WTC11 (cell line): ENCODE measurements at regions not wholly inside any gene's neighbourhood (a gene's known extent, or its start where the extent isn't known, plus 50 kb on each side); places are given as distances from the start of the nearest gene placed in this dataset.

Experiments
- ATF1 ChIP-seq: sonication (generic); formaldehyde crosslinking; IDR thresholded peaks from 2 replicates; pipeline ENCODE4 v1.8.1; 2023; ENCODE audit warnings: mild to moderate bottlenecking, moderate library complexity, missing genetic modification reagents
- ESRRA ChIP-seq: sonication (generic); formaldehyde crosslinking; IDR thresholded peaks from 2 replicates; pipeline ENCODE4 v1.8.1; 2022; ENCODE audit warnings: mild to moderate bottlenecking, missing genetic modification reagents, borderline replicate concordance
- NFATC4 ChIP-seq: fragments of 250-450 bp; sonication (Bioruptor Pico); IDR thresholded peaks from 2 replicates; pipeline ENCODE4 v1.9.0; 2021; ENCODE audit warnings: mild to moderate bottlenecking
- TEAD1 ChIP-seq: sonication (generic); formaldehyde crosslinking; IDR thresholded peaks from 2 replicates; pipeline ENCODE4 v1.8.0; 2022; ENCODE audit warnings: mild to moderate bottlenecking, missing genetic modification reagents
- TF ChIP-seq, protein P1 (sequence below): fragments of 200-600 bp; IDR thresholded peaks from 2 replicates; pipeline ENCODE4 v1.8.0; 2022; ENCODE audit warnings: antibody characterized with exemption
- TF ChIP-seq, protein P2 (sequence below): sonication (generic); formaldehyde crosslinking; IDR thresholded peaks from 2 replicates; pipeline ENCODE4 v1.8.1; 2023; ENCODE audit warnings: mild to moderate bottlenecking, missing genetic modification reagents, moderate library complexity
- TF ChIP-seq, protein P3 (sequence below): sonication (generic); formaldehyde crosslinking; IDR thresholded peaks from 2 replicates; pipeline ENCODE4 v1.8.1; 2022; ENCODE audit warnings: low read depth, mild to moderate bottlenecking, moderate library complexity, missing genetic modification reagents, borderline replicate concordance

DNA sequence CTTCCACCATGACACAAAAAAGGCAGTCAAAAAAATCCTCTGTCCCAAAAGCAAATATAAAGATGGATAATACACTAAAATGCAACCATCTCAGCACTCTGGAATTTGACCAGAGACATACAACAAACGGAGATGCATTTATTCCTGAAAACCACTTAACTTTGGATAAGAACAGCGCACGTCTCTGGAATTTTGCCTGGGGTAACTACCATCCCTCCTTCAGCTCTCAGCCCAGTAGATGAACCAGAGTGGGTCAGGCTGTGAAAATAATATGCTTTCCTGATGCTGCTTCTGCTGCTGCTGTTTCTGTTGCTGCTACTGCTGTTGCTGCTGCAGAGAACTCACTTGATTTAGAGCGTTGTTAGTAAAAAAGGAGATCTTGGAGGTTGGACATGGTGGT is 133.8 kb upstream of the ACVR2A start:
- TF ChIP-seq, protein P1, sequence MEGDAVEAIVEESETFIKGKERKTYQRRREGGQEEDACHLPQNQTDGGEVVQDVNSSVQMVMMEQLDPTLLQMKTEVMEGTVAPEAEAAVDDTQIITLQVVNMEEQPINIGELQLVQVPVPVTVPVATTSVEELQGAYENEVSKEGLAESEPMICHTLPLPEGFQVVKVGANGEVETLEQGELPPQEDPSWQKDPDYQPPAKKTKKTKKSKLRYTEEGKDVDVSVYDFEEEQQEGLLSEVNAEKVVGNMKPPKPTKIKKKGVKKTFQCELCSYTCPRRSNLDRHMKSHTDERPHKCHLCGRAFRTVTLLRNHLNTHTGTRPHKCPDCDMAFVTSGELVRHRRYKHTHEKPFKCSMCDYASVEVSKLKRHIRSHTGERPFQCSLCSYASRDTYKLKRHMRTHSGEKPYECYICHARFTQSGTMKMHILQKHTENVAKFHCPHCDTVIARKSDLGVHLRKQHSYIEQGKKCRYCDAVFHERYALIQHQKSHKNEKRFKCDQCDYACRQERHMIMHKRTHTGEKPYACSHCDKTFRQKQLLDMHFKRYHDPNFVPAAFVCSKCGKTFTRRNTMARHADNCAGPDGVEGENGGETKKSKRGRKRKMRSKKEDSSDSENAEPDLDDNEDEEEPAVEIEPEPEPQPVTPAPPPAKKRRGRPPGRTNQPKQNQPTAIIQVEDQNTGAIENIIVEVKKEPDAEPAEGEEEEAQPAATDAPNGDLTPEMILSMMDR: no peak
- TF ChIP-seq TEAD1 (CRISPR knock-in tag) (no peak), ATF1 (CRISPR knock-in tag) (no peak), ESRRA (CRISPR knock-in tag) (no peak), NFATC4 (CRISPR knock-in tag) (no peak)
- TF ChIP-seq, protein P2, sequence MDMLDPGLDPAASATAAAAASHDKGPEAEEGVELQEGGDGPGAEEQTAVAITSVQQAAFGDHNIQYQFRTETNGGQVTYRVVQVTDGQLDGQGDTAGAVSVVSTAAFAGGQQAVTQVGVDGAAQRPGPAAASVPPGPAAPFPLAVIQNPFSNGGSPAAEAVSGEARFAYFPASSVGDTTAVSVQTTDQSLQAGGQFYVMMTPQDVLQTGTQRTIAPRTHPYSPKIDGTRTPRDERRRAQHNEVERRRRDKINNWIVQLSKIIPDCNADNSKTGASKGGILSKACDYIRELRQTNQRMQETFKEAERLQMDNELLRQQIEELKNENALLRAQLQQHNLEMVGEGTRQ: no peak
- TF ChIP-seq, protein P3, sequence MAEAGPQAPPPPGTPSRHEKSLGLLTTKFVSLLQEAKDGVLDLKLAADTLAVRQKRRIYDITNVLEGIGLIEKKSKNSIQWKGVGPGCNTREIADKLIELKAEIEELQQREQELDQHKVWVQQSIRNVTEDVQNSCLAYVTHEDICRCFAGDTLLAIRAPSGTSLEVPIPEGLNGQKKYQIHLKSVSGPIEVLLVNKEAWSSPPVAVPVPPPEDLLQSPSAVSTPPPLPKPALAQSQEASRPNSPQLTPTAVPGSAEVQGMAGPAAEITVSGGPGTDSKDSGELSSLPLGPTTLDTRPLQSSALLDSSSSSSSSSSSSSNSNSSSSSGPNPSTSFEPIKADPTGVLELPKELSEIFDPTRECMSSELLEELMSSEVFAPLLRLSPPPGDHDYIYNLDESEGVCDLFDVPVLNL (CRISPR knock-in tag): no peak
